ENCODE measurements at regions not wholly inside any gene's neighbourhood (a gene's known extent, or its start where the extent isn't known, plus 50 kb on each side); places are given as distances from the start of the nearest gene placed in this dataset.

GRCh38 chr4:14810121-14810520 is 192.2 kb upstream of the CPEB2 start:
- no peak for TF ChIP-seq CTCF (IDR thresholded peaks at IDR 0.05)
- 66 to 86% (median 77%) methylated on average over 2 of the region's 2 CpGs for WGBS, 3 donors
- DNase-seq (no peak), ATAC-seq (no peak)
- H3K4me1 ChIP-seq = no peaks in the 10 kb centered on the region
- no peaks in the 10 kb centered on the region for H3K36me3 ChIP-seq (ENCODE audit: insufficient read depth in 1 of 2, low read depth in 1 of 2)
- no peaks in the 10 kb centered on the region for H3K27me3 ChIP-seq (ENCODE audit: insufficient read depth in 3 of 3, low read length in 2 of 3)
- H3K9me3 ChIP-seq = no peaks in the 10 kb centered on the region
- intact Hi-C loops (cut with DNase I) = no loop called here
- no peak overlapping the region for H3K4me3 ChIP-seq
- H3K27ac ChIP-seq = no peak overlapping the region

- no peak overlapping the region for H3K4me3 ChIP-seq
- H3K4me1 ChIP-seq = no peaks in the 10 kb centered on the region
- ATAC-seq = no peak
- no peaks in the 10 kb centered on the region for H3K27me3 ChIP-seq (ENCODE audit: insufficient read depth in 3 of 3, low read length in 2 of 3)
- intact Hi-C loops (cut with DNase I) = no loop called here
- H3K27ac ChIP-seq = no peak overlapping the region
- 35 to 46% (median 38%) methylated on average over 2 of the region's 2 CpGs for WGBS, 3 donors
- no peaks in the 10 kb centered on the region for H3K36me3 ChIP-seq (ENCODE audit: insufficient read depth in 1 of 2, low read depth in 1 of 2)
- TF ChIP-seq CTCF (IDR thresholded peaks at IDR 0.05) = no peak
- no peak for DNase-seq
- no peaks in the 10 kb centered on the region for H3K9me3 ChIP-seq
Measured at GRCh38 chr4:14810568-14810967, 191.7 kb upstream of the CPEB2 start.

- no peak for DNase-seq
- no peaks in the 10 kb centered on the region for H3K9me3 ChIP-seq
- no peaks in the 10 kb centered on the region for H3K4me1 ChIP-seq
- intact Hi-C loops (cut with DNase I) = no loop called here
- no peaks in the 10 kb centered on the region for H3K27me3 ChIP-seq (ENCODE audit: insufficient read depth in 3 of 3, low read length in 2 of 3)
- H3K4me3 ChIP-seq = no peak overlapping the region
- no peaks in the 10 kb centered on the region for H3K36me3 ChIP-seq (ENCODE audit: insufficient read depth in 1 of 2, low read depth in 1 of 2)
- no peak for ATAC-seq
- WGBS, 3 donors = 89 to 95% (median 94%) methylated on average over 1 of the region's 1 CpG
- no peak for TF ChIP-seq CTCF (IDR thresholded peaks at IDR 0.05)
- no peak overlapping the region for H3K27ac ChIP-seq
Measured at GRCh38 chr4:14812101-14812500, 190.2 kb upstream of the CPEB2 start.

- ATAC-seq (no peak), DNase-seq (no peak)
- Histone ChIP-seq H3K4me3 (no peak overlapping the region), H3K36me3 (ENCODE audit: insufficient read depth in 1 of 2, low read depth in 1 of 2) (no peaks in the 10 kb centered on the region), H3K27me3 (ENCODE audit: insufficient read depth in 3 of 3, low read length in 2 of 3) (no peaks in the 10 kb centered on the region), H3K27ac (no peak overlapping the region), H3K4me1 (no peaks in the 10 kb centered on the region), H3K9me3 (no peaks in the 10 kb centered on the region)
- intact Hi-C loops (cut with DNase I) = no loop called here
- no peak for TF ChIP-seq CTCF (IDR thresholded peaks at IDR 0.05)
- 50 to 59% (median 51%) methylated on average over 4 of the region's 4 CpGs for WGBS, 3 donors
Measured at GRCh38 chr4:14816623-14817261, 185.5 kb upstream of the CPEB2 start.

- H3K4me3 ChIP-seq = no peak overlapping the region
- no peaks in the 10 kb centered on the region for H3K4me1 ChIP-seq
- intact Hi-C loops (cut with DNase I) = no loop called here
- ATAC-seq = no peak
- H3K27ac ChIP-seq = no peak overlapping the region
- no peak for TF ChIP-seq CTCF (IDR thresholded peaks at IDR 0.05)
- WGBS, 3 donors = 36 to 44% (median 41%) methylated on average over 3 of the region's 3 CpGs
- H3K27me3 ChIP-seq (ENCODE audit: insufficient read depth in 3 of 3, low read length in 2 of 3) = no peaks in the 10 kb centered on the region
- H3K36me3 ChIP-seq (ENCODE audit: insufficient read depth in 1 of 2, low read depth in 1 of 2) = no peaks in the 10 kb centered on the region
- no peaks in the 10 kb centered on the region for H3K9me3 ChIP-seq
- DNase-seq = no peak
Measured at GRCh38 chr4:14824189-14824588, 178.1 kb upstream of the CPEB2 start.
